Erythroblast (primary cell): ENCODE measurements at regions not wholly inside any gene's neighbourhood (a gene's known extent, or its start where the extent isn't known, plus 50 kb on each side); places are given as distances from the start of the nearest gene placed in this dataset.

ENCODE experiments used
- GATA1 ChIP-seq: IDR thresholded peaks from 2 replicates; pipeline ENCODE4 v1.6.1; 2011; ENCODE audit warnings: low read depth, mild to moderate bottlenecking, control low read depth, low read length, moderate library complexity
- POLR2A ChIP-seq: IDR thresholded peaks from 2 replicates; pipeline ENCODE4 v1.6.1; 2011; ENCODE audit warnings: mild to moderate bottlenecking, low read length

DNA sequence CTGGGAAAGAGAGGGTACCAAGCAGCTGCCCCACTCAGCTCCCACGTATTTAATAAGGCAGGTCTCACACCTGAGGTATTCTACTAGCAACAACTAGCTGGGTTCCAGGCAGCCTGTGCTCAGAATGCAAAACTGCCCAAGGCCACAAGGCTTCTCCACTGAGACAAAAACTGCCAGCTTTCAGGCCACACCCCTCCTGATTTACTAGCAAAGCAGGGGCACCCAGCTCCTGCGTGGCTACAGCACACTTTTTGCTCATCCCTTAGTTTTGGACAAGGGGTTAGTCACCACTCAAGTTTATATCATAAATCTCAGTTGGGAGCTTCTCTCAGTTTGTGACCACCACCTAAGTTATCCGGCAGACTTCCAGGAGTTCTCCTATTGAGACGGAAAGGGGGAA lies 494.6 kb downstream of the CDH11 start:
- TF ChIP-seq POLR2A (no peak), GATA1 (no peak)
